SIG-M5 treated with dmso at 0.1 percent for 504 hours (cell line): ENCODE measurements at regions not wholly inside any gene's neighbourhood (a gene's known extent, or its start where the extent isn't known, plus 50 kb on each side); places are given as distances from the start of the nearest gene placed in this dataset.

Experiments used
- DNase-seq: peaks from one replicate; lab custom pipeline; 2025; ENCODE audit not compliant: unreplicated experiment; lab: John Stamatoyannopoulos, UW

DNA sequence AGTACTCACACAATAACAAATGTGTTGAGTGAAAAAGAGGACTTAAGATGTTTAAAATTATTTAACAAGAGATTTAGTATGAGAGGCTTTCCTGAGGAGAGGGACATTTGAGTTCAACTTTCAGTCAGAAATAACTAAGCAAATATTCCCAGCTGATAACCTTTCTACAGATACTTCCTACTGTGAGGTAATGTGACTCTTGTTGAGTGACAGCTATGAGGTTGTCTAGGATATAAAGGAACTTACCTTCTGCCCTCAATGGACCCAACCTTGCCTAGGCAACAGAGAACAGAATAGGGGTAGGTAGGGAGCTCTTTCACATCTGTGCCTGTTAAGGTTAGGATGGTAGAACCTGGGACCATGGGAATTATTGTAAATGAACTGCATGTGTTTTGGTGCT lies 54.7 kb downstream of the GLUD2 start:
- no peak for DNase-seq

DNA sequence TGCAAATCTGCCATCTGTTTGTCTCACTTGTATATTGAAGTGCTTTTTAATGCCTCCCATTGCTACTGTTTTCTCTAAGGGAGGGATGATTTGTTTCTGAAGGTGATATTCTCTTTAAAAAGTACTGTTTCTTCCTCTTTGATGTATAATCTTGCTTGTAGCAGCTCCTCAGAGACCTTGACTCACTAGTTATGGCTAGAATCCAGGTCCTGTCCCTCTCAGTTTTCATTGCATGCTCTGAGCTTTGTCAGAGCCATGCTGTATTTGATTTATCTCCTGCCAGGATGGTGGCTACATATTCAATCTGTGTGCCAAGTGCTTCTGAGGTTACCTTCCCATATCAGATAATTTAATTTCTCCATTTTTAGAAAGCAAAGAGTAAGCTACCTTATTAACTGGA lies 56.0 kb downstream of the GLUD2 start:
- DNase-seq, result no peak

DNA sequence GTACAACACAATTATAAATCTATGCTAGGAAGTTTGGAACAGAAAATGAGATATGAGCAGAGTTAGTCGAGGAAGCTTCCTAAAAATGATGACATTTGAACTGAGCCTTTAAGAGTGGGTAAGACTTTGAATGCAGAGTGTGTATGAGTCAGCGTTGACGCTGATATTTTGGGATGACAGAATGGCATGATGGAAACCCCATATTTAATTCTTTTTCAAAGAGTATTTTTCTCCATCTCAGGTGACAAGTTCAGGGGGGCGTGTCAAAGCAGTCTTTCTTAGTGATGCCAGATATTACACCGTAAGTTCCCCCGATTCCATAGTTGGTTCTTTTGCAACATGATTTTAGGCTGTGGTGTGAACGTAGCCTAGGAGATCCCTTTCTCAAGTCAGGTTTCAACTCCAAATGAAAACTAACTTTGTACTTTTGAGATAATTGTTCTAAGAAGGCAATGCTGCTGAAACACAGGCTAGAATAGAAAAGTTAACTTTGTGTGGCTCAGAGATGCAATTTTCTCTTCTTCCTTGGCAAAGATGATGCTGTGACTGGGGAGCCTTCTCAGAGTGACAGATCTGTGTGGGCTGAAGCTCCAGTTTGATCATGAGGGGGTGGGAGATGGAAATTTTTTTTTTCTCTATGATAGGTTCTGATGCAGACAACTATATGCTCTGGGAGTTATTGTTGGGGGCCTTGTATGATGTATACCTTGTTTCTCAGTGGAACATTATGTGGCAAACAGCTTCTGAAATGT lies 59.2 kb downstream of the GLUD2 start:
- DNase-seq, result no peak

DNA sequence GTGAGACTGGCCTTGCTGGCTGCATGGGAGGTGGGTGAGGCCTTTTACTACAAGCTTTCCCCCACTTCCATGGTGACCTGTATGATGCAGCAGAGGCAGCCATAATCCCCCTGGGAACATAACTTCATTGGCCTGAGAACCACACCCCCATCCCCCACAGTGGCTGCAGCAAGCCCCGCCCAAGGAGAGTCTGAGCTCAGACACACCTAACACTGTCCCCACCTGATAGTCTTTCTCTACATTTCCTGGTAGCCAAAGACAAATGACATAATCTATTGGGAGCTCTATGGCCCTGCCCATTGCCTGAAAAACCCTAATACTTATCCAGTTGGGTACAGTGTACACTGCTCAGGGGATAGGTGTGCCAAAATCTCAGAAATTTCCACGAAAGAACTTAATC lies 62.6 kb downstream of the GLUD2 start:
- DNase-seq, result no peak

- no peak for DNase-seq
These were observed 63.1 kb downstream of the GLUD2 start for GRCh38 chrX:121110536-121110935.

GRCh38 chrX:121114691-121115090 lies 67.3 kb downstream of the GLUD2 start:
- no peak for DNase-seq

DNA sequence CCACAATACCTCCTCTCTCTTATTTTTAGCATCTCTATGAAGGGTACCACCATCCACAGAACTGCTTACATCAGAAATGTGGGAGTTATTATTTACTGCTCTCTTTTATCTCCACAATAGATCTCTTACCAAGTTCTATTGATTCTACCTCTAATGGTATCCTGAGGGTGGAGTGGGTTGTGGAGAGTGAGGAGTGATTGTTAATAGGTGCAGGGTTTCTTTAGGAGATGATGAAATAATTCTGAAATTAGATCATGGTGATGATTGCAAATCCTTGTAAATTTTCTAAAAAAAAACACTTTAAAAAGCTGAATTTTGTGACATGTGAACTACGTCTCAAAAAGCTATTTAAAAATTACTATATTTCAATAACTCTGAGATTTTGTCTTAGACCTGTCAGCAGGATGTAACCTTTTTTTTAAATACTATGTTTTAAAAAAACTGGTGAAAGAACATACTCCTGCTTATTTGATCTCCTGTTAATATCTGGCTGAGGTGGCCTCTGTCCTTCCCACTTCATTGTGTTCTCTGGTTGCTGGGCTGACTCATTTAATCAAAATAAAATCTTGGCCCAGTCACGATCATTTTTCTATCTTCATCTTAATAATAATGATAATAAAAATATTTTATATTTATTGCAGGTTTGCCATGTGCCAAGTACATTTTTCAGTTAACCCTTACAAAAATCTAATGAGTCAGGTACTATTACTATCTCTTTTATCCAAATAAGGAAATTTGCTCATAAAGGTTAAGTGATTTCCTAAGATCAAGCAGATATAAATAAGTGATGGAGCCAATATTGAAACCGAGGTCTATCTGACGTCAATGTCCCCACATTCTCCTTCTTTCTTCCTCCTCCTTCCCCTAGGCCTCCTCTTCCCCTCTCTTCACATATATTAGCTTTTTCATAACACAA lies 73.5 kb downstream of the GLUD2 start:
- DNase-seq, result no peak

GRCh38 chrX:121122332-121122731 lies 74.9 kb downstream of the GLUD2 start:
- no peak for DNase-seq

DNA sequence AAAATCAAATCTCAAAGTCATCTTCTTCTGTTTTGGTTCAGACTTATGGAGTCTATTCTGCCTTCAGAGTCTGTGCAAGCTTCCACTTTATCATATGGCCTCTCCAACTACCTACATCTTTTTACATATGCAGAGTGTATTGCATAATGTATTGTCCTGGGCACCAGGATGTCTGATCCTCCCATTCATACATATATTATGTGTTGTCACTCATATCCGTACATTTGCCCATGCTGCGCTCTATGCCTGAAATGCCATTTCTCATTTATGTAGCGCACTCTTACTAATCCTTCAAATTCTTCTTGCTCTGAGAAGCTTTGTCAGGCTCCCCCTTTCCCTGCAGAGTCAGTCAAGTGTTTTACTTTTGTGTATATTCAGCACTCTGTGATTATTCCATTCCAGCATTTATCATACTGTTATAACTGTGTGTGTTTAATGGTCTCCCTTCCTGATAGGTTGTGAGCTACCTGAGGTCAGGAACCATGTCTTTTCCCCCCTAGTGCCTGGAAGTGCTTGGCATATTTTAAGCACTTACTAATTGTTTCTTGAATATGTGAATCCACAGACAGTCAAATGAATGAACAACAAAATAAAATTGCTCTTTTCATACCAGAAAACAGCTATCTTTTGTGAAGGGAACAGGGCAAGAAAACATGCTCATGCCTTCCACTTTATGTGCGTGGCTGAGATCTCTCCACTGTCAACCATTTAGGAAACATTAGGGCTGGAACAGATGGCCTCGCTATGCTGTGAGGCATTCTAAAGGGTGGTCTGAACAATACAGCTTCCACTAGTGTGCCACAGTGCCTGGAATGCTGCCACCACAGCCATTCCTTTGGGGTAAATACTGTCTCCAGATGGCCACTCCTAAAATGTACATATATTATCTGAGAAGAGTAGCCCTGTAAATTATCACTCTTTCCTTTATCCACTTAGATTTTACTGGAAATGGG lies 81.8 kb downstream of the GLUD2 start:
- no peak for DNase-seq

DNA sequence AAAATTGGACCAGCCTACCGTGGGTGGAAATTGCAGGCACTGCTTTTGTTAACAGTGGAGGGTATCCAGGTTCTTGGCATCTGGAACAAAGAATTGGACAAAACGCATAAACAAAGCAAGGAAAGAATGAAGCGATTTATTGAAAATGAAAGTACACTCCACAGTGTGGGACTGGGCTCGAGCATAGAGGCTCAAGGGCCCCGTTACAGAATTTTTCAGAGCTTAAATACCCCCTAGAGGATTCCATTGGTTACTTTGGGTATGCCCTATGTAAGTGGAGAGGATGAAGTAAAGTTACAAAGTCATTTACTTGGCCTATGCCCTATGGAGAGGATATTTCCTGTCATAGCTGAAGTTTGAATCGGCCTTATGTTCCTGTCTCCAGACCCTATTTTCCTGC lies 85.3 kb downstream of the GLUD2 start:
- DNase-seq, result no peak

DNA sequence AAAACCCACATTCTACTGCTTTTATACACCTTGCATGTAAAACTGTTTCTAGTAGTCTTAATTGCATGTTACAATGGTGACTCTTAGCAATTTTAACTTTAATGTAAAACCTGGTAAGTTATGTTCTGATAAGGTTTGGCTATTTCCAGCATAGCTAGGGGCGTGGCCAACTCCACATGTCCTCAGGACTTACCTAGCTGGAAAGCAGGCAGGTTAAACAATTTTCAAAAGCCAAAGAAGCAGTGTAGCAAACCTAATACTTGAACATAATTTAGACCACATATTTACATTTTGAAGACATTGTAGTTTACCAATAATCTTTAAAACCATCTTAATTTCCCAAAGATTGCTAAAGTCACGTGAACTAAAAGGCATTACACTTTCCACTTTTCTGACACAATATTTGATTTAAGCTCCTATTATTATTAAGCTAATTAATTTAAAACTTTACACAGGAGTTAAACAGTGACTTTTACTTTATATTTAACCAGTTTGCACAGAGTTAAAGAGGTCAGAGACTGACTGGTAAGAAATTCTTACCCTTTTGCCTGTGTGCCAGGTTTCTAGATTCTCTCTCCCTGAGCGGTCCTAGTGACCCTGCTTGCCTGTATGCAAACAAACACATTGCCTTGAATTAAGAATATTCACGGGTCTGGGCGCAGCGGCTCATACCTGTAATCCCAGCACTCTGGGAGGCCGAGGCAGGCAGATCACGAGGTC lies 88.2 kb downstream of the GLUD2 start:
- DNase-seq, result no peak

GRCh38 chrX:121146059-121146628 lies 98.7 kb downstream of the GLUD2 start:
- no peak for DNase-seq

- no peak for DNase-seq
These were observed 102.8 kb downstream of the GLUD2 start for GRCh38 chrX:121150217-121150616.

DNA sequence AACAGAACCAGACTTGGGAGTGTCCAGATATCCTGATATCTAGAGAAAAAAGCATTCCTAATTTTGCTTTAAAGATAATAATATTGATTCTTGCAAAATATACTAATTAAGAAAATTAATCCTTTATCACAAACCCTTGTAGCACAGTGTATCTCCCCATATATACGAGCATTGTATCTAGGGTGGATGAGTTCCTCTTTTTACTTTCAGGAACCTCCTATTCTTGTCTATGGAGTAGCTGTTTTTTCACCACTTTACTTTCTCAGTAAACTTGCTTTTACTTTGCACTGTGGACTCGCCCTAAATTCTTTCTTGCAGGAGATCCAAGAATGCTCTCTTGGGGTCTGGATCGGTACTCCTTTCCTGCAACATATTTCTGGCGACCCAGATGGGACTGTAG lies 103.9 kb downstream of the GLUD2 start:
- no peak for DNase-seq

DNA sequence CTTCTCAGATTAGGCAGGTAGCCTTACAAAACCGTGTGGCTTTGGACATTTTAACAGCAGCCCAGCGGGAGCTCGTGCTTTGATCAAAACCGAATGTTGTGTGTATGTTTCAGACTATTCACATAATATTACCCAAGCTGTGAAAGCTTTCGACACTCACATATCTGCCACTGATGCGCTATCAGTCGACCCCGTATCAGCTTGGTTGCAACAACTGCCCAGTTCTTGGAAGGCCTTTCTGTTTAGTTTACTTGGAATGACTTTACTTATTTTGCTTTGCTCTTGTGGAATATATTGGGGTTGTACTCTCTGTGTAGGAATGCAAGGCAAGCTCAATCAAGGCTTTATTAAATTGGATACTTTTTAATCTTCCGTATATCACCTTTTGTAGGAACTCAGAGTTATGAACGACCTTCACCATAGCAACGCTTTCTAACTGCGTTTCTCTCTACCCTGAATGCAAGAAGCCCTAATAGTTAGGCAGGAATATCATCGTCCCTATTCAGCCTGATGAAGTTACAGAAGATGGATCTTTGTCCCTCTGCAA lies 107.5 kb downstream of the GLUD2 start:
- DNase-seq, result no peak

- no peak for DNase-seq
These were observed 113.6 kb downstream of the GLUD2 start for GRCh38 chrX:121160987-121161386.

- DNase-seq, result no peak
These were observed 114.1 kb downstream of the GLUD2 start for GRCh38 chrX:121161501-121161933.

DNA sequence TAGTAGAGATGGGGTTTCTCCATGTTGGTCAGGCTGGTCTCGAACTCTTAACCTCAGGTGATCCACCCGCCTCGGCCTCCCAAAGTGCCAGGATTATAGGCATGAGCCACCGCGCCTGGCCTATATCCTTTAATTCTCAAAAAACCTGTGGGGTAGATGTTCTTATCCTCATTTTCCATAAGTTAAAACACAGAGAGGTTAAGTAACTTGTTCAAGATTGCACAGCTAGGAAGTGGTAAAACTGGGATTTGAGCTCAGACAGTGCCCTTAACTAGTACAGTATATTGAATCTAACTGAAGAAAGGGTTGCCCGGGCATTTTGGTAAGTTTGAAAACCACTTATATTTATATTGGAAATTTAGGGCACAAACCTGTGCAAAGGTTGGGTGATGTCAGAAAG lies 116.0 kb downstream of the GLUD2 start:
- no peak for DNase-seq

- DNase-seq, result no peak
These were observed 118.5 kb downstream of the GLUD2 start for GRCh38 chrX:121165930-121166359.
